ENCODE measurements at regions not wholly inside any gene's neighbourhood (a gene's known extent, or its start where the extent isn't known, plus 50 kb on each side); places are given as distances from the start of the nearest gene placed in this dataset.
A peak's percentile ranks its signal among the peaks of the same experiment; 100 is the strongest.

DNA sequence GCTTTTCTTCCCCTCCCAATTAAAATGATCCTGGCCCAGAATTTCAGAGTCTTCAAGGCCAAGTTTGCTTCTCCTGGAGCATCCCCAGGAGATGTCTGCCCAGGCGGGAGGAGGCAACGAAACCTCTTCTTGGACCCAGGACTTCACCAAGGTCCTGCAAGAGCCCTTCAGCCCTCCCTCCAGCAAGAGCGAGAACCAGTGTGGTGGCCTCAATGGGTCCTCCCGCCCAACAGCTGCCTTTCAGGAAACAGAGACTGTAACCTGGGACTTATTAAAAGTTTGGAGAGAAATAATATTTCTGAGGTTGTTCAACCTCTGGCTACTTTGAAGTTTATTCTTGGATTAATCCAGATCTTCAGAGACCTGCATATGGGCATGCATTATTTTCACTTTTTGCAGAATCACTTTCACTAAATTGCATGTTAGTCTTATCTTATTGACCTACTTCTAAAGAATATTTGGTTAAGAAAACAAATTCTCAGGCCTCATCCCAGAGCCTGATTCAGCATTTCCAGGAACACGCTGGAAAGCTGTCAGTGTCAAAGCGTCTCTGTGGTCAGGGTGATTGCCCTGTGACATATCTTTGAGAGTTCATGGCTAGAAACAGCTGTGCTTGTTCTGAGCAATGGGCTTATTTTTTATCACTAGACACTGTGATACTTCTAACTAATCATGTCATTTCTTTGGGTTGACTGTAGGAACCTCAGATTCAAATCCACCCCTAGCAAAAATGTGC is 66.0 kb upstream of the CLDN14 start:
- ChIA-PET CTCF (no interaction called here), POLR2A (no interaction called here)
- intact Hi-C loops (cut with DNase I, micrococcal nuclease), result no loop called here
- no peaks in the 10 kb centered on the region for H3K36me3 Mint-ChIP-seq (ENCODE audit: low read depth)
- H3K9me3 Mint-ChIP-seq (ENCODE audit: low read depth), result no peaks in the 10 kb centered on the region
- no peak overlapping the region for H3K4me3 Mint-ChIP-seq
- H3K27me3 Mint-ChIP-seq, result peaks cover 12% of the 10 kb centered on the region
- ATAC-seq (no peak), DNase-seq (no peak)
- H3K27ac Mint-ChIP-seq, result no peak overlapping the region
- H3K4me1 Mint-ChIP-seq, result no peaks in the 10 kb centered on the region

GRCh38 chr21:36547464-36547863 is 67.5 kb upstream of the CLDN14 start:
- ChIA-PET CTCF (no interaction called here), POLR2A (no interaction called here)
- peaks cover 4% of the 10 kb centered on the region for H3K4me1 Mint-ChIP-seq
- no peak for ATAC-seq
- peaks cover 9% of the 10 kb centered on the region for H3K27me3 Mint-ChIP-seq
- no peak for DNase-seq
- intact Hi-C loops (cut with DNase I, micrococcal nuclease), result no loop called here
- H3K9me3 Mint-ChIP-seq (ENCODE audit: low read depth), result no peaks in the 10 kb centered on the region
- no peak overlapping the region for H3K27ac Mint-ChIP-seq
- no peaks in the 10 kb centered on the region for H3K36me3 Mint-ChIP-seq (ENCODE audit: low read depth)
- no peak overlapping the region for H3K4me3 Mint-ChIP-seq

DNA sequence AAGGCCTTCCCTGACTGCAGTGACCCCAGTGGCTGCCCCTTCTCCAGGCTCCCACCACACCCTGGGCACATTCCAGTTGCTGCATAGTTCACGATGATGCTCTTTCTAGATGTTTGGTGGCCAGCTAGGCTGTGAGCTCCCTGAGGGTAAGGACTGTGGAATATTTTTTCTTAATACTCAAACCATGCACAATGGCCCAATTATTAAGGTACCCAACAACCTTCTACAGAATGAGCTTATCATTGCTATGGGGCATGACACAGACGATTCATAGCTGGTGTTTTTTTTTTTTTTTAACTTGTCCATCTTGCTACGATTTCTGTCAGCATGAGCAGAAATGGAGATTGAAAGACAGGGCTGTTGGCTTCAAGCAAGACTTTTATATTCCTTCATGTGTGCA is 68.9 kb upstream of the CLDN14 start:
- Mint-ChIP-seq H3K9me3 (ENCODE audit: low read depth) (no peaks in the 10 kb centered on the region), H3K4me3 (no peak overlapping the region), H3K27ac (no peak overlapping the region), H3K36me3 (ENCODE audit: low read depth) (no peaks in the 10 kb centered on the region), H3K27me3 (peaks cover 4% of the 10 kb centered on the region), H3K4me1 (peaks cover 4% of the 10 kb centered on the region)
- CTCF ChIA-PET, result interaction anchor here (0.7 to 1.0 kb wide), 2 partner anchors 30 to 45 kb away, joined by 3 to 4 read pairs; no protein-coding TSS in a partner anchor
- ATAC-seq (no peak), DNase-seq (no peak)
- POLR2A ChIA-PET, result no interaction called here
- intact Hi-C loops (cut with DNase I, micrococcal nuclease), result no loop called here

GRCh38 chr21:36549470-36549869 is 69.5 kb upstream of the CLDN14 start:
- ChIA-PET CTCF (interaction anchor here (0.7 to 1.0 kb wide), 2 partner anchors 29 to 46 kb away, joined by 3 to 4 read pairs; no protein-coding TSS in a partner anchor), POLR2A (no interaction called here)
- no peaks in the 10 kb centered on the region for H3K36me3 Mint-ChIP-seq (ENCODE audit: low read depth)
- intact Hi-C loops (cut with DNase I, micrococcal nuclease), result no loop called here
- ATAC-seq (no peak), DNase-seq (no peak)
- no peaks in the 10 kb centered on the region for H3K9me3 Mint-ChIP-seq (ENCODE audit: low read depth)
- H3K27me3 Mint-ChIP-seq, result peaks cover 4% of the 10 kb centered on the region
- no peak overlapping the region for H3K4me3 Mint-ChIP-seq
- peaks cover 4% of the 10 kb centered on the region for H3K4me1 Mint-ChIP-seq
- no peak overlapping the region for H3K27ac Mint-ChIP-seq

- POLR2A ChIA-PET, result no interaction called here
- DNase-seq (no peak), ATAC-seq (no peak)
- intact Hi-C loops (cut with DNase I, micrococcal nuclease), result no loop called here
- no peak overlapping the region for H3K4me3 Mint-ChIP-seq
- H3K27me3 Mint-ChIP-seq, result peaks cover 2% of the 10 kb centered on the region
- no peaks in the 10 kb centered on the region for H3K9me3 Mint-ChIP-seq (ENCODE audit: low read depth)
- H3K27ac Mint-ChIP-seq, result no peak overlapping the region
- no peaks in the 10 kb centered on the region for H3K36me3 Mint-ChIP-seq (ENCODE audit: low read depth)
- H3K4me1 Mint-ChIP-seq, result peaks cover 4% of the 10 kb centered on the region
- CTCF ChIA-PET, result no interaction called here
Observed at GRCh38 chr21:36550761-36551160, 70.8 kb upstream of the CLDN14 start.

GRCh38 chr21:36551321-36551720 is 71.4 kb upstream of the CLDN14 start:
- no peak for ATAC-seq
- Mint-ChIP-seq H3K27me3 (peaks cover 2% of the 10 kb centered on the region), H3K4me1 (peaks cover 4% of the 10 kb centered on the region), H3K4me3 (no peak overlapping the region), H3K27ac (no peak overlapping the region), H3K36me3 (ENCODE audit: low read depth) (no peaks in the 10 kb centered on the region), H3K9me3 (ENCODE audit: low read depth) (no peaks in the 10 kb centered on the region)
- no peak for DNase-seq
- ChIA-PET CTCF (no interaction called here), POLR2A (no interaction called here)
- intact Hi-C loops (cut with DNase I, micrococcal nuclease), result no loop called here

- H3K9me3 Mint-ChIP-seq (ENCODE audit: low read depth), result no peaks in the 10 kb centered on the region
- POLR2A ChIA-PET, result no interaction called here
- no peak for DNase-seq
- ATAC-seq, result peak; percentile 33
- H3K4me3 Mint-ChIP-seq, result no peak overlapping the region
- CTCF ChIA-PET, result no interaction called here
- H3K27ac Mint-ChIP-seq, result no peak overlapping the region
- peaks cover 2% of the 10 kb centered on the region for H3K27me3 Mint-ChIP-seq
- intact Hi-C loops (cut with DNase I, micrococcal nuclease), result no loop called here
- H3K4me1 Mint-ChIP-seq, result peaks cover 4% of the 10 kb centered on the region
- H3K36me3 Mint-ChIP-seq (ENCODE audit: low read depth), result no peaks in the 10 kb centered on the region
Observed at GRCh38 chr21:36551731-36552433, 72.0 kb upstream of the CLDN14 start.

GRCh38 chr21:36552434-36552785 is 72.5 kb upstream of the CLDN14 start:
- H3K4me3 Mint-ChIP-seq, result no peak overlapping the region
- ChIA-PET POLR2A (no interaction called here), CTCF (no interaction called here)
- intact Hi-C loops (cut with DNase I, micrococcal nuclease), result no loop called here
- H3K36me3 Mint-ChIP-seq (ENCODE audit: low read depth), result no peaks in the 10 kb centered on the region
- H3K9me3 Mint-ChIP-seq (ENCODE audit: low read depth), result no peaks in the 10 kb centered on the region
- no peak overlapping the region for H3K27ac Mint-ChIP-seq
- ATAC-seq (no peak), DNase-seq (no peak)
- peaks cover 4% of the 10 kb centered on the region for H3K4me1 Mint-ChIP-seq
- peaks cover 2% of the 10 kb centered on the region for H3K27me3 Mint-ChIP-seq

GRCh38 chr21:36553406-36553805 is 73.5 kb upstream of the CLDN14 start:
- ATAC-seq (no peak), DNase-seq (no peak)
- Mint-ChIP-seq H3K9me3 (ENCODE audit: low read depth) (no peaks in the 10 kb centered on the region), H3K4me3 (no peak overlapping the region), H3K4me1 (peaks cover 4% of the 10 kb centered on the region), H3K27ac (no peak overlapping the region), H3K36me3 (ENCODE audit: low read depth) (no peaks in the 10 kb centered on the region), H3K27me3 (no peaks in the 10 kb centered on the region)
- CTCF ChIA-PET, result no interaction called here
- intact Hi-C loops (cut with DNase I, micrococcal nuclease), result no loop called here
- POLR2A ChIA-PET, result no interaction called here

DNA sequence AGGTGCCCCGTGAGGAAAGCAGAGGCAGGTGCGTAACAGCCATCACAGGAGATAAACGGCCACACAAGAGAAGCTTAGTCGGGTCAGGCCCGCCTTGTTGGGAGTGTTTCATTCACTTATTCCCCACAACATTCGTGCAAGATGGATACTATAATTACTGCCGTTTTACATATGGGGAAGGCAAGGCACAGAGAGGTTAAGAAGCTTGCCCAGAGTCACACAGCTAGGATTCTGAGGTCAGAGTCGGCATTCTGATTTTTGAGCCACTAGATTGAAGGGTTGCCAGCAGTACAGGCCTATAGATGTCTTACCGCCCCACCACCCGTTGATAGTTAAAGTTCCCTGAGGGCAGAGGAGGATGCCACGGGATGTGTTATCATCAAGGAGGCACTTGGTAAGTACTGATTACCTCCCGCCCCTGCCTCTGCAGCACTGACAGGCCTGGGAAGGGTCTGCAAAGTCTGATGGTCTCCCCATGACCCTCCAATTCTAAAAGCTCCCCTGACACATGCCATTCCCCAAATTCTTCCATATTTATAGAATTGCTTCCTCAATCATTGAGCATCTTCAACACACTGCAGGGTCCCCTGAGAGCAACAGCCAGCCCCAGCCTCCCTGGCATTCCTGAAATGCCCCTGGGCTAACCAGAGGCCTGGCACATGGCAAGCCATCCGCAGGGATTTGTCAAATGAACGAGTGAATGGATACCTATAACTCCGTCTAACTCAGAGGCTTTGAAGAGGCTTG is 74.7 kb upstream of the CLDN14 start:
- CTCF ChIA-PET, result no interaction called here
- intact Hi-C loops (cut with DNase I, micrococcal nuclease), result no loop called here
- Mint-ChIP-seq H3K27ac (no peak overlapping the region), H3K36me3 (ENCODE audit: low read depth) (no peaks in the 10 kb centered on the region), H3K4me3 (no peak overlapping the region), H3K9me3 (ENCODE audit: low read depth) (no peaks in the 10 kb centered on the region), H3K27me3 (no peaks in the 10 kb centered on the region), H3K4me1 (peaks cover 4% of the 10 kb centered on the region)
- DNase-seq, result no peak
- ATAC-seq, result no peak
- POLR2A ChIA-PET, result no interaction called here

- intact Hi-C loops (cut with DNase I, micrococcal nuclease), result no loop called here
- no peak for ATAC-seq
- no peak overlapping the region for H3K27ac Mint-ChIP-seq
- no peak overlapping the region for H3K4me3 Mint-ChIP-seq
- CTCF ChIA-PET, result no interaction called here
- H3K9me3 Mint-ChIP-seq (ENCODE audit: low read depth), result no peaks in the 10 kb centered on the region
- no peaks in the 10 kb centered on the region for H3K36me3 Mint-ChIP-seq (ENCODE audit: low read depth)
- POLR2A ChIA-PET, result no interaction called here
- peaks cover 4% of the 10 kb centered on the region for H3K4me1 Mint-ChIP-seq
- no peaks in the 10 kb centered on the region for H3K27me3 Mint-ChIP-seq
- DNase-seq, result no peak
Observed at GRCh38 chr21:36555199-36555800, 75.4 kb upstream of the CLDN14 start.

DNA sequence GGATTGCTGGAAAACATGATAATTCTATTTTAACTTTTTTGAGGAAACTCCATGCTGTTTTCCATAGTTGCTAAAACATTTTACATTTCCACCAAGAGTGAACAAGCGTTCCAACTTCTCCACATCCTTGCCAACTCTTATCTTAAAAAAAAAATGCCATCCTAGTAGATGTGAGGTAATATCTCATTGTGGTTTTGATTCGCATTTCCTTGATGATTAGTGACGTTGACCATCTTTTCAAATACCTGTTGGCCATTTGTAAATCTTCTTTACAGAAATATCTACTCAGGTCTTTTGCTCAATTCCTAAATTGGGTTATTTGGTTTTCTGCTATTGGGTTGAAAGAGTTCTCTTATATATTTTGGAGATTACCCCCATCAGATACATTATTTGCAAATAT is 77.4 kb upstream of the CLDN14 start:
- no peaks in the 10 kb centered on the region for H3K9me3 Mint-ChIP-seq (ENCODE audit: low read depth)
- H3K27ac Mint-ChIP-seq, result no peak overlapping the region
- H3K27me3 Mint-ChIP-seq, result peaks cover 3% of the 10 kb centered on the region
- intact Hi-C loops (cut with DNase I, micrococcal nuclease), result no loop called here
- no peak for ATAC-seq
- no peaks in the 10 kb centered on the region for H3K4me1 Mint-ChIP-seq
- CTCF ChIA-PET, result no interaction called here
- no peaks in the 10 kb centered on the region for H3K36me3 Mint-ChIP-seq (ENCODE audit: low read depth)
- DNase-seq, result no peak
- no peak overlapping the region for H3K4me3 Mint-ChIP-seq
- POLR2A ChIA-PET, result no interaction called here
